SK-N-SH (cell line): ENCODE measurements at regions not wholly inside any gene's neighbourhood (a gene's known extent, or its start where the extent isn't known, plus 50 kb on each side); places are given as distances from the start of the nearest gene placed in this dataset.

ENCODE experiments used
- CTCF ChIA-PET: fragments of 300-600, 350-600 bp; formaldehyde crosslinking; extraction: SDS; loops from one replicate; lab custom pipeline; 2021; lab: Yijun Ruan, JAX
- POLR2A ChIA-PET: fragments of 350-600 bp; sonication (Branson Sonifier 250); formaldehyde crosslinking; extraction: SDS; loops from one replicate; lab custom pipeline; 2020; ENCODE audit warnings: antibody characterized with exemption, inconsistent platforms; lab: Yijun Ruan, JAX
- DNase-seq: peaks from one replicate; pipeline ENCODE4 v3.0.0; 2012
- H2AFZ ChIP-seq: fragments of 200-600 bp; sonication (generic); 2 replicates; pipeline ENCODE4 v1.8.1; 2016; ENCODE audit warnings: antibody characterized with exemption, mild to moderate bottlenecking, low read depth
- H3F3A ChIP-seq: fragments of 200-600 bp; sonication (generic); replicated peaks from 2 replicates; pipeline ENCODE3; 2016; ENCODE audit warnings: antibody characterized with exemption, mild to moderate bottlenecking; ENCODE audit not compliant: insufficient read depth
- H3K27ac ChIP-seq, 2 experiments: fragments of 200-500 bp in 1 of 2; fragments of 200-600 bp in 1 of 2; sonication (Bioruptor generic) in 1 of 2; sonication (generic), shearing (Covaris generic) in 1 of 2; 2 replicates each; pipeline versions ENCODE4 v1.5.1 to v1.6.1; 2014 to 2016; ENCODE audit warnings: low read depth in 2 of 2, inconsistent platforms in 1 of 2, low read length in 1 of 2, mild to moderate bottlenecking in 1 of 2, mixed read lengths in 1 of 2
- H3K27me3 ChIP-seq: fragments of 200-600 bp; sonication (generic), shearing (Covaris generic); 2 replicates; pipeline ENCODE4 v1.6.1; 2016; ENCODE audit warnings: mixed run types; ENCODE audit not compliant: insufficient read depth
- H3K36me3 ChIP-seq, 2 experiments: fragments of 200-500 bp in 1 of 2; fragments of 200-600 bp in 1 of 2; sonication (Bioruptor generic) in 1 of 2; sonication (generic) in 1 of 2; replicated peaks in 1 of 2; 2 replicates each; pipeline versions ENCODE3 to v1.5.1; 2014 to 2016; ENCODE audit warnings: low read length in 1 of 2, mild to moderate bottlenecking in 1 of 2; ENCODE audit not compliant: insufficient read depth in 2 of 2, control insufficient read depth in 1 of 2
- H3K4me1 ChIP-seq, 2 experiments: fragments of 200-500 bp in 1 of 2; fragments of 200-600 bp in 1 of 2; sonication (Bioruptor generic) in 1 of 2; sonication (generic), shearing (Covaris generic) in 1 of 2; 2 replicates each; pipeline versions ENCODE4 v1.5.1 to v1.6.1; 2014 to 2016; ENCODE audit warnings: low read depth in 1 of 2, low read length in 1 of 2, mixed run types in 1 of 2; ENCODE audit not compliant: insufficient read depth in 2 of 2, control insufficient read depth in 1 of 2
- H3K4me2 ChIP-seq: fragments of 200-600 bp; sonication (generic), shearing (Covaris generic); 2 replicates; pipeline ENCODE4 v1.6.1; 2017; ENCODE audit warnings: mixed run types
- H3K4me3 ChIP-seq, 2 experiments: fragments of 200-500 bp in 1 of 2; fragments of 200-600 bp in 1 of 2; sonication (Bioruptor generic) in 1 of 2; sonication (generic), shearing (Covaris generic) in 1 of 2; 2 replicates each; pipeline versions ENCODE4 v1.5.1 to v1.8.1; 2014 to 2016; ENCODE audit warnings: low read depth in 2 of 2, inconsistent platforms in 1 of 2, low read length in 1 of 2, mild to moderate bottlenecking in 1 of 2, mixed read lengths in 1 of 2, moderate library complexity in 1 of 2
- H3K79me2 ChIP-seq: fragments of 200-600 bp; sonication (generic); 2 replicates; pipeline ENCODE4 v1.8.1; 2017; ENCODE audit warnings: mild to moderate bottlenecking; ENCODE audit not compliant: insufficient read depth
- H3K9ac ChIP-seq: fragments of 200-600 bp; sonication (generic); 2 replicates; pipeline ENCODE4 v1.6.1; 2017; ENCODE audit warnings: mixed run types
- H3K9me2 ChIP-seq: fragments of 200-600 bp; sonication (generic); 2 replicates; pipeline ENCODE4 v1.6.1; 2017; ENCODE audit warnings: mixed run types
- H3K9me3 ChIP-seq: fragments of 200-600 bp; sonication (generic); 2 replicates; pipeline ENCODE4 v1.6.1; 2017; ENCODE audit warnings: mixed run types, mild to moderate bottlenecking, moderate library complexity
- H4K20me1 ChIP-seq: fragments of 200-600 bp; sonication (generic); 2 replicates; pipeline ENCODE4 v1.6.1; 2017; ENCODE audit warnings: mild to moderate bottlenecking, mixed run types; ENCODE audit not compliant: insufficient read depth
- CTCF ChIP-seq: fragments of 200-600 bp; sonication (generic); IDR thresholded peaks from 2 replicates; pipeline ENCODE4 v1.6.1; 2017; ENCODE audit warnings: antibody characterized with exemption, mild to moderate bottlenecking, moderate library complexity
- EP300 ChIP-seq, 2 experiments: IDR thresholded peaks; 2 replicates each; pipeline versions ENCODE4 v1.4.0 to v1.6.1; 2012; ENCODE audit warnings: borderline replicate concordance in 1 of 2, low read depth in 1 of 2, low read length in 1 of 2
- EZH2phosphoT487 ChIP-seq: fragments of 200-600 bp; sonication (generic); IDR thresholded peaks from 2 replicates; pipeline ENCODE4 v1.6.1; 2017; ENCODE audit warnings: low read depth, mixed run types, mild to moderate bottlenecking, antibody characterized with exemption, moderate library complexity, borderline replicate concordance
- FOXM1 ChIP-seq: IDR thresholded peaks from 2 replicates; pipeline ENCODE4 v1.4.0; 2012; ENCODE audit warnings: low read depth, mild to moderate bottlenecking
- MXI1 ChIP-seq: IDR thresholded peaks from 2 replicates; pipeline ENCODE4 v1.6.1; 2012; ENCODE audit warnings: mild to moderate bottlenecking, low read depth, low read length, improper control_type of control experiment
- POLR2AphosphoS5 ChIP-seq: IDR thresholded peaks from 2 replicates; pipeline ENCODE4 v1.6.1; 2012; ENCODE audit warnings: low read depth, low read length
- RFX5 ChIP-seq: IDR thresholded peaks from 2 replicates; pipeline ENCODE4 v1.6.1; 2012; ENCODE audit warnings: mild to moderate bottlenecking, improper control_type of control experiment, low read length
- RXRA ChIP-seq: IDR thresholded peaks from 2 replicates; pipeline ENCODE4 v1.4.0; 2012; ENCODE audit warnings: low read depth, mild to moderate bottlenecking, borderline replicate concordance
- SIN3A ChIP-seq: IDR thresholded peaks from 2 replicates; pipeline ENCODE4 v1.6.1; 2012; ENCODE audit warnings: low read depth, mild to moderate bottlenecking, low read length, moderate library complexity, borderline replicate concordance
- YY1 ChIP-seq: IDR thresholded peaks from 2 replicates; pipeline ENCODE4 v1.4.0; 2012; ENCODE audit warnings: low read depth, mild to moderate bottlenecking
- WGBS: methylation state at CpG from one replicate; pipeline ENCODE4 v1.1.6; 2017; ENCODE audit warnings: low lambda C conversion rate; 5-methylcytosine and 5-hydroxymethylcytosine counted together
- TF ChIP-seq, protein P1 (sequence below): IDR thresholded peaks from 2 replicates; pipeline ENCODE4 v1.4.0; 2012; ENCODE audit warnings: low read depth
- TF ChIP-seq, protein P2 (sequence below): IDR thresholded peaks from 2 replicates; pipeline ENCODE4 v1.4.0; 2012; ENCODE audit warnings: low read depth, borderline replicate concordance
- TF ChIP-seq, protein P3 (sequence below): IDR thresholded peaks from 2 replicates; pipeline ENCODE4; 2012

DNA sequence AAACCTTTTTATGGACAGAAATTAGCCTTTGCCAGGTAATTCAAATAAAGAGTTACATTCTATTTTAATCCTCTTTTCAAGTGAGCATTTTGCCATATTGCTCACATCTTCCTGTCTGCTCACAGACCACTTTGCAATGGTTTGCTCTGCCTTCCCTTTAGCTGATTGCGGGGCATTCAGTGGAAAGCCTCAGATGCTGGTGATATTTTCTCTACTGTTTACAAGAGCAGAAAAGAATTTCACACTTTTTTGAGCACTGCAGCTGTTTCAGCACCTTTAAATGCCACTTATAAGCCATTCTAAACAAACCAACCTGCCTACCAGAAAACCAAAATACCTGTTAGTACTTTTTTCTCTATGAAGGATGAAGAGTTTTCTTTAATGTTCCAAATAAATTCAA, 195.7 kb upstream of the LRIG3 start:
- H3K9ac ChIP-seq: no peak overlapping the region
- no peaks in the 10 kb centered on the region for H3K9me2 ChIP-seq
- H3F3A ChIP-seq: no peaks in the 10 kb centered on the region
- no peak overlapping the region for H3K4me2 ChIP-seq
- H3K27me3 ChIP-seq: no peaks in the 10 kb centered on the region; the same call in 1 of the 2 replicates
- WGBS: 4% methylated on average over 1 of the region's 1 CpG
- no peak overlapping the region for H3K4me3 ChIP-seq
- H4K20me1 ChIP-seq: no peaks in the 10 kb centered on the region
- H3K27ac ChIP-seq: no peak overlapping the region
- no peaks in the 10 kb centered on the region for H3K9me3 ChIP-seq
- ChIA-PET CTCF (interaction anchor here (1.0 to 8.2 kb wide), 5 partner anchors 9 to 769 kb away, joined by 3 to 89 read pairs (median 3); no protein-coding TSS in a partner anchor), POLR2A (no interaction called here)
- TF ChIP-seq RFX5 (no peak), SIN3A (no peak), EZH2phosphoT487 (no peak), RXRA (no peak)
- TF ChIP-seq, protein P1, sequence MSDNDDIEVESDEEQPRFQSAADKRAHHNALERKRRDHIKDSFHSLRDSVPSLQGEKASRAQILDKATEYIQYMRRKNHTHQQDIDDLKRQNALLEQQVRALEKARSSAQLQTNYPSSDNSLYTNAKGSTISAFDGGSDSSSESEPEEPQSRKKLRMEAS: no peak
- TF ChIP-seq, protein P2, sequence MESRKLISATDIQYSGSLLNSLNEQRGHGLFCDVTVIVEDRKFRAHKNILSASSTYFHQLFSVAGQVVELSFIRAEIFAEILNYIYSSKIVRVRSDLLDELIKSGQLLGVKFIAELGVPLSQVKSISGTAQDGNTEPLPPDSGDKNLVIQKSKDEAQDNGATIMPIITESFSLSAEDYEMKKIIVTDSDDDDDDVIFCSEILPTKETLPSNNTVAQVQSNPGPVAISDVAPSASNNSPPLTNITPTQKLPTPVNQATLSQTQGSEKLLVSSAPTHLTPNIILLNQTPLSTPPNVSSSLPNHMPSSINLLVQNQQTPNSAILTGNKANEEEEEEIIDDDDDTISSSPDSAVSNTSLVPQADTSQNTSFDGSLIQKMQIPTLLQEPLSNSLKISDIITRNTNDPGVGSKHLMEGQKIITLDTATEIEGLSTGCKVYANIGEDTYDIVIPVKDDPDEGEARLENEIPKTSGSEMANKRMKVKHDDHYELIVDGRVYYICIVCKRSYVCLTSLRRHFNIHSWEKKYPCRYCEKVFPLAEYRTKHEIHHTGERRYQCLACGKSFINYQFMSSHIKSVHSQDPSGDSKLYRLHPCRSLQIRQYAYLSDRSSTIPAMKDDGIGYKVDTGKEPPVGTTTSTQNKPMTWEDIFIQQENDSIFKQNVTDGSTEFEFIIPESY: no peak
- TF ChIP-seq, protein P3, sequence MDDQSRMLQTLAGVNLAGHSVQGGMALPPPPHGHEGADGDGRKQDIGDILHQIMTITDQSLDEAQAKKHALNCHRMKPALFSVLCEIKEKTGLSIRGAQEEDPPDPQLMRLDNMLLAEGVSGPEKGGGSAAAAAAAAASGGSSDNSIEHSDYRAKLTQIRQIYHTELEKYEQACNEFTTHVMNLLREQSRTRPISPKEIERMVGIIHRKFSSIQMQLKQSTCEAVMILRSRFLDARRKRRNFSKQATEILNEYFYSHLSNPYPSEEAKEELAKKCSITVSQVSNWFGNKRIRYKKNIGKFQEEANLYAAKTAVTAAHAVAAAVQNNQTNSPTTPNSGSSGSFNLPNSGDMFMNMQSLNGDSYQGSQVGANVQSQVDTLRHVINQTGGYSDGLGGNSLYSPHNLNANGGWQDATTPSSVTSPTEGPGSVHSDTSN: no peak
- no peaks in the 10 kb centered on the region for H3K36me3 ChIP-seq
- no peak for DNase-seq
- no peak overlapping the region for H2AFZ ChIP-seq
- no peaks in the 10 kb centered on the region for H3K79me2 ChIP-seq
- no peaks in the 10 kb centered on the region; a peak in 1 of 4 replicates for H3K4me1 ChIP-seq

GRCh38 chr12:59115526-59115925, 195.2 kb upstream of the LRIG3 start:
- H3F3A ChIP-seq: no peaks in the 10 kb centered on the region
- H3K4me3 ChIP-seq: no peak overlapping the region
- no peak overlapping the region for H3K9ac ChIP-seq
- POLR2A ChIA-PET: no interaction called here
- TF ChIP-seq FOXM1 (no peak), POLR2AphosphoS5 (no peak), CTCF (no peak), SIN3A (no peak), MXI1 (no peak), EP300 (IDR thresholded peaks at IDR 0.05; ENCODE audit: borderline replicate concordance in 1 of 2, low read depth in 1 of 2, low read length in 1 of 2) (no peak), YY1 (no peak)
- TF ChIP-seq, all 33 proteins: peak for 0
- no peaks in the 10 kb centered on the region; a peak in 1 of 4 replicates for H3K4me1 ChIP-seq
- no peak overlapping the region for H3K27ac ChIP-seq
- WGBS: 50% methylated on average over 4 of the region's 4 CpGs
- H3K36me3 ChIP-seq: no peaks in the 10 kb centered on the region
- no peak overlapping the region for H2AFZ ChIP-seq
- H3K9me3 ChIP-seq: no peaks in the 10 kb centered on the region
- no peaks in the 10 kb centered on the region; the same call in 1 of the 2 replicates for H3K27me3 ChIP-seq
- H4K20me1 ChIP-seq: no peaks in the 10 kb centered on the region
- DNase-seq: no peak
- H3K9me2 ChIP-seq: no peaks in the 10 kb centered on the region
- H3K79me2 ChIP-seq: no peaks in the 10 kb centered on the region
- CTCF ChIA-PET: interaction anchor here (0.7 to 8.2 kb wide), 5 partner anchors 8 to 769 kb away, joined by 3 to 89 read pairs (median 3); no protein-coding TSS in a partner anchor
- no peak overlapping the region for H3K4me2 ChIP-seq
